ENCODE measurements at regions not wholly inside any gene's neighbourhood (a gene's known extent, or its start where the extent isn't known, plus 50 kb on each side); places are given as distances from the start of the nearest gene placed in this dataset.

GRCh38 chrX:107574054-107574683 lies 54.1 kb upstream of the PRPS1 start:
- Histone ChIP-seq H3K27me3 (ENCODE audit: low read depth, low read length) (no peaks in the 10 kb centered on the region), H3K4me1 (ENCODE audit: control insufficient read depth in 1 of 2, insufficient read depth in 2 of 2, low read length in 2 of 2) (no peaks in the 10 kb centered on the region), H3K27ac (ENCODE audit: low read length) (no peak overlapping the region), H3K36me3 (ENCODE audit: control insufficient read depth in 1 of 2, insufficient read depth in 2 of 2, low read length in 2 of 2) (no peaks in the 10 kb centered on the region), H3K4me3 (ENCODE audit: low read depth in 1 of 2, low read length in 2 of 2) (no peak overlapping the region), H3K9me3 (ENCODE audit: control insufficient read depth in 1 of 2, low read length in 2 of 2) (no peaks in the 10 kb centered on the region)

GRCh38 chrX:107574711-107575110 lies 53.6 kb upstream of the PRPS1 start:
- no peak overlapping the region for H3K27ac ChIP-seq (ENCODE audit: low read length)
- no peaks in the 10 kb centered on the region for H3K36me3 ChIP-seq (ENCODE audit: control insufficient read depth in 1 of 2, insufficient read depth in 2 of 2, low read length in 2 of 2)
- no peaks in the 10 kb centered on the region for H3K4me1 ChIP-seq (ENCODE audit: control insufficient read depth in 1 of 2, insufficient read depth in 2 of 2, low read length in 2 of 2)
- no peak overlapping the region for H3K4me3 ChIP-seq (ENCODE audit: low read depth in 1 of 2, low read length in 2 of 2)
- no peaks in the 10 kb centered on the region for H3K27me3 ChIP-seq (ENCODE audit: low read depth, low read length)
- H3K9me3 ChIP-seq (ENCODE audit: control insufficient read depth in 1 of 2, low read length in 2 of 2): no peaks in the 10 kb centered on the region

- Histone ChIP-seq H3K27ac (ENCODE audit: low read length) (no peak overlapping the region), H3K4me1 (ENCODE audit: control insufficient read depth in 1 of 2, insufficient read depth in 2 of 2, low read length in 2 of 2) (no peaks in the 10 kb centered on the region), H3K9me3 (ENCODE audit: control insufficient read depth in 1 of 2, low read length in 2 of 2) (no peaks in the 10 kb centered on the region), H3K36me3 (ENCODE audit: control insufficient read depth in 1 of 2, insufficient read depth in 2 of 2, low read length in 2 of 2) (no peaks in the 10 kb centered on the region), H3K27me3 (ENCODE audit: low read depth, low read length) (no peaks in the 10 kb centered on the region), H3K4me3 (ENCODE audit: low read depth in 1 of 2, low read length in 2 of 2) (no peak overlapping the region)
Measured at GRCh38 chrX:107576392-107576791, 51.9 kb upstream of the PRPS1 start.

GRCh38 chrX:107576841-107577240 lies 51.5 kb upstream of the PRPS1 start:
- Histone ChIP-seq H3K27ac (ENCODE audit: low read length) (no peak overlapping the region), H3K9me3 (ENCODE audit: control insufficient read depth in 1 of 2, low read length in 2 of 2) (peaks cover 0 to 2% of the 10 kb centered on the region in 2 donors), H3K27me3 (ENCODE audit: low read depth, low read length) (no peaks in the 10 kb centered on the region), H3K4me1 (ENCODE audit: control insufficient read depth in 1 of 2, insufficient read depth in 2 of 2, low read length in 2 of 2) (no peaks in the 10 kb centered on the region), H3K36me3 (ENCODE audit: control insufficient read depth in 1 of 2, insufficient read depth in 2 of 2, low read length in 2 of 2) (no peaks in the 10 kb centered on the region), H3K4me3 (ENCODE audit: low read depth in 1 of 2, low read length in 2 of 2) (no peak overlapping the region)

GRCh38 chrX:107577933-107578332 lies 50.4 kb upstream of the PRPS1 start:
- no peak overlapping the region for H3K27ac ChIP-seq (ENCODE audit: low read length)
- H3K4me3 ChIP-seq (ENCODE audit: low read depth in 1 of 2, low read length in 2 of 2): no peak overlapping the region
- H3K36me3 ChIP-seq (ENCODE audit: control insufficient read depth in 1 of 2, insufficient read depth in 2 of 2, low read length in 2 of 2): no peaks in the 10 kb centered on the region
- peaks cover 0 to 2% of the 10 kb centered on the region in 2 donors for H3K9me3 ChIP-seq (ENCODE audit: control insufficient read depth in 1 of 2, low read length in 2 of 2)
- no peaks in the 10 kb centered on the region for H3K4me1 ChIP-seq (ENCODE audit: control insufficient read depth in 1 of 2, insufficient read depth in 2 of 2, low read length in 2 of 2)
- H3K27me3 ChIP-seq (ENCODE audit: low read depth, low read length): no peaks in the 10 kb centered on the region
